H1 (cell line): ENCODE measurements at regions not wholly inside any gene's neighbourhood (a gene's known extent, or its start where the extent isn't known, plus 50 kb on each side); places are given as distances from the start of the nearest gene placed in this dataset.

Source experiments
- CTCF ChIA-PET: fragments of 300-600 bp; sonication (Branson Sonifier 250); formaldehyde crosslinking; loops from one replicate; lab custom pipeline; 2021; ENCODE audit not compliant: partially characterized antibody; lab: Charles Lee
- POLR2A ChIA-PET: fragments of 300-600 bp; sonication (Branson Sonifier 250); formaldehyde crosslinking; loops from one replicate; lab custom pipeline; 2021; ENCODE audit warnings: inconsistent platforms; ENCODE audit not compliant: partially characterized antibody; lab: Charles Lee
- DNase-seq, 2 experiments: peaks; one replicate each; pipeline versions ENCODE4 v3.0.0 to v3.0.0-alpha.2; 2010 to 2022; ENCODE audit warnings: low spot score in 2 of 2, low read depth in 1 of 2, mixed read lengths in 1 of 2
- FAIRE-seq: peaks from 2 replicates; lab custom pipeline; 2011; peaks lifted over from hg19 to GRCh38; lab: Jason Lieb, UNC
- H2AFZ ChIP-seq: 2 replicates; pipeline ENCODE4 v1.8.1; 2012; ENCODE audit warnings: low read length, inconsistent platforms
- H2AK5ac ChIP-seq: 2 replicates; pipeline ENCODE4 v1.6.1; 2013; ENCODE audit warnings: low read depth, low read length
- H2BK120ac ChIP-seq: replicated peaks from 2 replicates; pipeline ENCODE3; 2013; ENCODE audit warnings: low read depth, low read length, inconsistent platforms
- H2BK12ac ChIP-seq: 2 replicates; pipeline ENCODE4 v1.6.1; 2013; ENCODE audit warnings: low read depth, low read length
- H2BK15ac ChIP-seq: 2 replicates; pipeline ENCODE4 v1.6.1; 2013; ENCODE audit warnings: low read length
- H2BK20ac ChIP-seq: 2 replicates; pipeline ENCODE4 v1.6.1; 2013; ENCODE audit warnings: low read length
- H2BK5ac ChIP-seq: 2 replicates; pipeline ENCODE4 v1.6.1; 2013; ENCODE audit warnings: low read depth, low read length
- H3K14ac ChIP-seq: 2 replicates; pipeline ENCODE4 v1.6.1; 2013; ENCODE audit warnings: inconsistent platforms; ENCODE audit not compliant: insufficient read length
- H3K18ac ChIP-seq: 2 replicates; pipeline ENCODE4 v1.6.1; 2013; ENCODE audit warnings: low read length; ENCODE audit errors: extremely low read depth
- H3K23ac ChIP-seq: 2 replicates; pipeline ENCODE4 v1.6.1; 2013; ENCODE audit warnings: inconsistent platforms; ENCODE audit not compliant: insufficient read length
- H3K23me2 ChIP-seq: 2 replicates; pipeline ENCODE4 v1.6.1; 2013; ENCODE audit warnings: low read depth, low read length
- H3K27ac ChIP-seq: 2 replicates; pipeline ENCODE4 v1.6.1; 2011; ENCODE audit warnings: low read depth, low read length, inconsistent platforms
- H3K27me3 ChIP-seq, 4 experiments: replicated peaks in 1 of 4; 1 replicate in 1 of 4; 2 replicates in 3 of 4; pipeline versions ENCODE4 v1.6.1 to v1.8.1; 2011 to 2013; ENCODE audit warnings: low read length in 3 of 4, mild to moderate bottlenecking in 3 of 4, inconsistent platforms in 2 of 4, mixed read lengths in 2 of 4, moderate library complexity in 1 of 4; ENCODE audit not compliant: control insufficient read depth in 3 of 4, insufficient read depth in 3 of 4; ENCODE audit errors: extremely low read depth in 1 of 4
- H3K36me3 ChIP-seq, 4 experiments: 2 replicates each; pipeline versions ENCODE4 v1.6.1 to v1.8.1; 2011 to 2013; ENCODE audit warnings: mild to moderate bottlenecking in 4 of 4, low read length in 3 of 4, moderate library complexity in 2 of 4, control low read depth in 1 of 4, inconsistent platforms in 1 of 4; ENCODE audit not compliant: insufficient read depth in 4 of 4, control insufficient read depth in 2 of 4
- H3K4ac ChIP-seq: replicated peaks from 2 replicates; pipeline ENCODE3; 2013; ENCODE audit warnings: low read length, low read depth, mixed read lengths, inconsistent platforms; ENCODE audit not compliant: insufficient read length
- H3K4me1 ChIP-seq, 4 experiments: replicated peaks in 1 of 4; 1 replicate in 1 of 4; 2 replicates in 3 of 4; pipeline versions ENCODE4 v1.6.1 to v1.8.1; 2011 to 2013; ENCODE audit warnings: low read length in 3 of 4, inconsistent platforms in 2 of 4, mixed read lengths in 1 of 4; ENCODE audit not compliant: insufficient read depth in 4 of 4, control insufficient read depth in 3 of 4
- H3K4me2 ChIP-seq, 2 experiments: 2 replicates each; pipeline versions ENCODE4 v1.6.1 to v1.8.1; 2011 to 2013; ENCODE audit warnings: low read depth in 2 of 2, low read length in 2 of 2, control low read depth in 1 of 2, inconsistent platforms in 1 of 2, mild to moderate bottlenecking in 1 of 2; ENCODE audit not compliant: insufficient read depth in 1 of 2
- H3K4me3 ChIP-seq, 4 experiments: fragments of 200-600, 300-600 bp in 1 of 4; sonication (generic), shearing (Covaris generic), sonication (Bioruptor Twin) in 1 of 4; 2 replicates each; pipeline versions ENCODE4 v1.5.1 to v1.8.1; 2011 to 2016; ENCODE audit warnings: low read length in 4 of 4, low read depth in 3 of 4, control low read depth in 2 of 4, inconsistent platforms in 2 of 4, mild to moderate bottlenecking in 2 of 4, mixed read lengths in 1 of 4, moderate library complexity in 1 of 4; ENCODE audit not compliant: insufficient read depth in 2 of 4; ENCODE audit errors: extremely low read depth in 1 of 4
- H3K56ac ChIP-seq: replicated peaks from 2 replicates; pipeline ENCODE3; 2013; ENCODE audit warnings: low read depth, mild to moderate bottlenecking, mixed read lengths, low read length, inconsistent platforms; ENCODE audit not compliant: insufficient read length
- H3K79me1 ChIP-seq: 2 replicates; pipeline ENCODE4 v1.6.1; 2013; ENCODE audit warnings: low read depth, low read length, control low read depth
- H3K79me2 ChIP-seq, 2 experiments: 2 replicates each; pipeline versions ENCODE4 v1.6.1 to v1.8.1; 2012 to 2013; ENCODE audit warnings: low read length in 2 of 2, mild to moderate bottlenecking in 2 of 2, inconsistent platforms in 1 of 2; ENCODE audit not compliant: insufficient read depth in 2 of 2, control insufficient read depth in 1 of 2
- H3K9ac ChIP-seq, 4 experiments: replicated peaks in 1 of 4; 1 replicate in 1 of 4; 2 replicates in 3 of 4; pipeline versions ENCODE4 v1.6.1 to v1.8.1; 2011 to 2013; ENCODE audit warnings: low read depth in 3 of 4, low read length in 3 of 4, control low read depth in 2 of 4, mild to moderate bottlenecking in 2 of 4, moderate library complexity in 2 of 4, inconsistent platforms in 1 of 4; ENCODE audit errors: extremely low read depth in 1 of 4
- H3K9me3 ChIP-seq, 2 experiments: 2 replicates each; pipeline versions ENCODE4 v1.6.1 to v1.8.1; 2012 to 2013; ENCODE audit warnings: mild to moderate bottlenecking in 2 of 2, moderate library complexity in 2 of 2, control low read depth in 1 of 2, inconsistent platforms in 1 of 2, low read depth in 1 of 2, low read length in 1 of 2, mixed read lengths in 1 of 2; ENCODE audit not compliant: insufficient read depth in 2 of 2
- H4K20me1 ChIP-seq, 2 experiments: replicated peaks in 1 of 2; 2 replicates each; pipeline versions ENCODE3 to v1.8.1; 2011 to 2013; ENCODE audit warnings: inconsistent platforms in 2 of 2, low read length in 2 of 2, mild to moderate bottlenecking in 1 of 2; ENCODE audit not compliant: insufficient read depth in 2 of 2, control insufficient read depth in 1 of 2
- H4K5ac ChIP-seq: 2 replicates; pipeline ENCODE4 v1.6.1; 2013; ENCODE audit warnings: low read length, low read depth, mixed read lengths, inconsistent platforms; ENCODE audit not compliant: insufficient read length
- H4K8ac ChIP-seq: 2 replicates; pipeline ENCODE4 v1.8.0; 2013; ENCODE audit warnings: mild to moderate bottlenecking, moderate library complexity, low read length, inconsistent platforms; ENCODE audit not compliant: insufficient read depth; ENCODE audit errors: extremely low read depth
- H4K91ac ChIP-seq: replicated peaks from 2 replicates; pipeline ENCODE3; 2013; ENCODE audit warnings: low read length, mixed read lengths, inconsistent platforms; ENCODE audit not compliant: insufficient read length
- BRCA1 ChIP-seq: IDR thresholded peaks from 2 replicates; pipeline ENCODE4 v1.6.1; 2012; ENCODE audit warnings: low read depth, low read length, improper control_type of control experiment
- CHD1 ChIP-seq: IDR thresholded peaks from 2 replicates; pipeline ENCODE4 v1.6.1; 2012; ENCODE audit warnings: low read depth, low read length, improper control_type of control experiment
- CTBP2 ChIP-seq: IDR thresholded peaks from 2 replicates; pipeline ENCODE4 v1.7.0; 2011; ENCODE audit warnings: borderline replicate concordance, mild to moderate bottlenecking, moderate library complexity, mixed read lengths, low read length; ENCODE audit not compliant: insufficient read depth, insufficient read length
- KDM1A ChIP-seq: fragments of 200-600, 300-600 bp; sonication (generic); IDR thresholded peaks from 2 replicates; pipeline ENCODE4 v1.7.1; 2016; ENCODE audit warnings: mild to moderate bottlenecking, low read length, borderline replicate concordance
- MAFK ChIP-seq: IDR thresholded peaks from 2 replicates; pipeline ENCODE4 v1.6.1; 2012; ENCODE audit warnings: low read depth, mild to moderate bottlenecking, improper control_type of control experiment, low read length
- NANOG ChIP-seq: IDR thresholded peaks from 2 replicates; pipeline ENCODE4 v1.6.1; 2011; ENCODE audit warnings: low read length, low read depth, mild to moderate bottlenecking, inconsistent platforms; ENCODE audit not compliant: insufficient read depth, poor library complexity, severe bottlenecking
- NRF1 ChIP-seq: IDR thresholded peaks from 2 replicates; pipeline ENCODE4 v1.6.1; 2011; ENCODE audit warnings: mild to moderate bottlenecking, low read depth, low read length, improper control_type of control experiment
- SP2 ChIP-seq: IDR thresholded peaks from 2 replicates; pipeline ENCODE4 v1.6.1; 2012; ENCODE audit warnings: mild to moderate bottlenecking, low read length, inconsistent platforms
- SP4 ChIP-seq: IDR thresholded peaks from 2 replicates; pipeline ENCODE4 v1.6.1; 2012; ENCODE audit warnings: low read length, inconsistent platforms
- SRF ChIP-seq: IDR thresholded peaks from 2 replicates; pipeline ENCODE4 v1.6.1; 2011; ENCODE audit warnings: mild to moderate bottlenecking, low read depth, low read length, moderate library complexity
- SUZ12 ChIP-seq: fragments of 200-600 bp; sonication (generic); IDR thresholded peaks from 2 replicates; pipeline ENCODE4 v1.6.1; 2012; ENCODE audit warnings: mild to moderate bottlenecking, inconsistent platforms, low read length, moderate library complexity, mixed read lengths
- TAF1 ChIP-seq: IDR thresholded peaks from 2 replicates; pipeline ENCODE4 v1.6.1; 2011; ENCODE audit warnings: mild to moderate bottlenecking, low read depth, low read length
- USF2 ChIP-seq: IDR thresholded peaks from 2 replicates; pipeline ENCODE4 v1.6.1; 2011; ENCODE audit warnings: low read length, improper control_type of control experiment
- WGBS, 2 experiments: shearing (Covaris generic) in 1 of 2; methylation state at CpG; one replicate each; pipeline versions ENCODE4 v1.1.6 to v1.1.7; 2013 to 2015; ENCODE audit warnings: low lambda C conversion rate in 2 of 2, mixed read lengths in 2 of 2, inconsistent platforms in 1 of 2, low coverage in 1 of 2, missing lambda C conversion rate in 1 of 2; ENCODE audit not compliant: insufficient replicate concordance in 2 of 2, insufficient coverage in 1 of 2, insufficient read length in 1 of 2; ENCODE audit errors: extremely low coverage in 1 of 2, missing lambda C conversion rate in 1 of 2; 5-methylcytosine and 5-hydroxymethylcytosine counted together

GRCh38 chr2:82825410-82826090 is 1633.5 kb downstream of the SUCLG1 start:
- H3K79me1 ChIP-seq: no peaks in the 10 kb centered on the region
- 82% methylated on average over 8 of the region's 8 CpGs; no CpG with 5 or more reads in 1 of the 2 experiments for WGBS, 2 experiments
- CTCF ChIA-PET: no interaction called here
- no peak for DNase-seq
- H4K20me1 ChIP-seq: no peaks in the 10 kb centered on the region
- no peak overlapping the region for H2BK5ac ChIP-seq
- no peak overlapping the region for H3K14ac ChIP-seq
- no peak overlapping the region for H3K4me3 ChIP-seq
- no peak overlapping the region for H3K23ac ChIP-seq
- H2AK5ac ChIP-seq: no peak overlapping the region
- H3K9ac ChIP-seq: no peak overlapping the region
- no peak overlapping the region for H3K18ac ChIP-seq
- H2BK120ac ChIP-seq: no peak overlapping the region
- H4K8ac ChIP-seq: no peak overlapping the region
- H4K5ac ChIP-seq: no peak overlapping the region
- no peak overlapping the region for H3K56ac ChIP-seq
- POLR2A ChIA-PET: no interaction called here
- H3K23me2 ChIP-seq: no peaks in the 10 kb centered on the region
- H4K91ac ChIP-seq: no peak overlapping the region
- H2AFZ ChIP-seq: no peak overlapping the region
- no peak overlapping the region for H2BK15ac ChIP-seq
- H3K27me3 ChIP-seq: no peaks in the 10 kb centered on the region
- H3K9me3 ChIP-seq: no peaks in the 10 kb centered on the region
- no peak overlapping the region for H3K27ac ChIP-seq
- H3K4ac ChIP-seq: no peak overlapping the region
- H3K4me1 ChIP-seq: no peaks in the 10 kb centered on the region
- no peak for FAIRE-seq
- H3K36me3 ChIP-seq: no peaks in the 10 kb centered on the region
- no peak overlapping the region for H3K4me2 ChIP-seq
- no peaks in the 10 kb centered on the region for H3K79me2 ChIP-seq
- H2BK20ac ChIP-seq: no peak overlapping the region
- H2BK12ac ChIP-seq: no peak overlapping the region
- TF ChIP-seq SUZ12: no peak
- no peak for TF ChIP-seq NRF1
- no peak for TF ChIP-seq BRCA1
- TF ChIP-seq SRF: no peak
- TF ChIP-seq SP4: no peak
- TF ChIP-seq CHD1: no peak
- no peak for TF ChIP-seq NANOG
- TF ChIP-seq SP2: no peak
- no peak for TF ChIP-seq MAFK
- TF ChIP-seq TAF1: no peak
- no peak for TF ChIP-seq KDM1A
- no peak for TF ChIP-seq CTBP2
- TF ChIP-seq USF2: no peak
